HG03520 (cell line): ENCODE measurements at regions not wholly inside any gene's neighbourhood (a gene's known extent, or its start where the extent isn't known, plus 50 kb on each side); places are given as distances from the start of the nearest gene placed in this dataset.

Experiments
- ATAC-seq: cut with Tn5 transposase; IDR thresholded peaks from one replicate; pipeline ENCODE4 v1.9.1; 2021; ENCODE audit warnings: mild to moderate bottlenecking, moderate library complexity; ENCODE audit not compliant: unreplicated experiment

DNA sequence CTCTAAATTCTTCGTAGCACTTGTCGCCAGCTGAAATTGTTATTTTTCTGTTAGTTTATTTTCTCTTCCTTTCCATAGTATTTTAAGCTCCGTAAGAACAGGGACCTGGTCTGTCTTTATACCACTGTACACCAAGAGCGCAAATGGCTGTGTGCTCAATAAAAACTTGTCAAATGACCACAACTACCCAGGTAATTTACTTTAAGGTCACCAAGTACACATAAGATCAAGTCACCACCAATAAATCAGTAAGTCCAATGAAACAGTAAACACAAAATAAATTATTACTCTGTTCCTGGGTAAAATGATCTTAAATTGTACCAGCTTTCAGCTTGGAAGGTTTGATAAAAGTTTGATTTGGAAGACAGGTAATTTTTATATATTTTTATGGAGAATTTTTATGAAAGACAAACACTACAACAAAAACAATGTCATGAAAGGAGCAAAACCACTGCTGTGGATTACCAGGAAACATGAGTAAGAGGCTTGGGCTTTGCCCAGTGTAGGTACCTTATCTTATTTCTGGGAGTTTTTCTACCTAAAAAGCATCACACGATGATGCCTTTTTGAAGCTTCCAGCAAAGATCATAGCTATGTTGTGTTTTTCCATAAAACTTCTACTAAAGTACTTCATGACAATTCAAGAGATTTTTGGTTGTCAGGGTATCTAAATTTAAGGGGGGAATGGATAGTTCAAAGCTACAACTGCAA, 406.8 kb downstream of the SHQ1 start:
- ATAC-seq: no peak

GRCh38 chr3:72440491-72440890, 407.8 kb downstream of the SHQ1 start:
- ATAC-seq: no peak

GRCh38 chr3:72439321-72440183, 408.7 kb downstream of the SHQ1 start:
- ATAC-seq: no peak

GRCh38 chr3:72437661-72438406, 410.4 kb downstream of the SHQ1 start:
- no peak for ATAC-seq

- no peak for ATAC-seq
These were observed 411.2 kb downstream of the SHQ1 start for GRCh38 chr3:72436863-72437592.

- ATAC-seq: no peak
These were observed 413.9 kb downstream of the SHQ1 start for GRCh38 chr3:72434296-72434695.

DNA sequence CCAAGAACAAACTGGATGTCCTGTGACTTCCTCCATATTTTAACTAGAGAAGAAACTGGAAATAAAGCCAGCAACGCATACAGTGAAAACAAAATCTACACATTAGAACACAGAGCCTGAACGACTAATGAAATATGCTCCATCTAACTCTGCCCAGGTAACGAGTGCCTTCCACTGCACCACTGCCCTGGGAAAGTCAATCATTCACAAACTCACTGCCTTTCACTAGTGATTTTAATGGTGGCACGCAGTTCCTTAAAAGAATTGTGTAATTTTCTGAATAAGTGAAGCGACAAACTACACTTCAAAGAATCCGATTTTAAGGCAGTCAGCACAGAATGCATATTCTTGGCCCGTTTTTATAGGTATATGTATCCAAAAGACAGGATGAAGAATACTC, 416.0 kb downstream of the SHQ1 start:
- ATAC-seq: no peak

- no peak for ATAC-seq
These were observed 418.5 kb downstream of the SHQ1 start for GRCh38 chr3:72429589-72430353.

DNA sequence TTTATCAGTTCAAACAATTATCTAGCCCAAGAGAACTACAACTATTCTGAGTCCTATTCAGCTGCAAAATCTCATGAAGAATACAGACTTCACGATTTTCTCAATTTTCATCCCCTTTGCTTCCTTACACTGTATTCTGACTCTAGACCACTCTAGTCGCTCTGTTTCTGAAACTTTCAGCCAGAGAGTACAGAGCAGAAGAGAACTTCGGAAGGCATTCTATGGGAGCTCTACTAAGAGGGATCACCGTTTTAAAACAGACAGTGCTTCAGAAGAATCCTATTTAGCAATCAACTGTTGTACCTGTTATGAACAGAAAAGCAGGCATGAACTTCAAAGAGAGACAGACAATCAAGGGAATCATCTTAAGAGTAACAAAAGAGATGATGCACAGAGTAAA, 419.4 kb downstream of the SHQ1 start:
- ATAC-seq: no peak

DNA sequence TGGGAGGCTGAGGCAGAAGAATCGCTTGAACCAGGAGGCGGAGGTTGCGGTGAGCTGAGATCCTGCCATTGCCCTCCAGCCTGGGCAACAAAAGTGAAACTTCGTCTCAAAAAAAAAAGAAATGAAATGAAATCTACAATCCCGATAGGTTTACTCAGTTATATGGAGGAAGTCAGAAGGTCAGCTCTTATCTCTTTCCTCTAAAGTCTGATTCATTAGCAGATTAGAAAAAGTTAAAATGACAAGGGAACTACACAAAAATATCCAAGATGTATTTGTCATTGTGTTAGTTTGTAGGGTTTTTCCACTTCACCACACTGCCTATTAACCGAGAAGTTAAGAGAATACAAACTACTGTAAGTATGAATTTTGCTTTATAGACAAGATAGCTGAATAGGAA, 420.6 kb downstream of the SHQ1 start:
- ATAC-seq: no peak

GRCh38 chr3:72426618-72427397, 421.4 kb downstream of the SHQ1 start:
- ATAC-seq: peak; percentile 67

DNA sequence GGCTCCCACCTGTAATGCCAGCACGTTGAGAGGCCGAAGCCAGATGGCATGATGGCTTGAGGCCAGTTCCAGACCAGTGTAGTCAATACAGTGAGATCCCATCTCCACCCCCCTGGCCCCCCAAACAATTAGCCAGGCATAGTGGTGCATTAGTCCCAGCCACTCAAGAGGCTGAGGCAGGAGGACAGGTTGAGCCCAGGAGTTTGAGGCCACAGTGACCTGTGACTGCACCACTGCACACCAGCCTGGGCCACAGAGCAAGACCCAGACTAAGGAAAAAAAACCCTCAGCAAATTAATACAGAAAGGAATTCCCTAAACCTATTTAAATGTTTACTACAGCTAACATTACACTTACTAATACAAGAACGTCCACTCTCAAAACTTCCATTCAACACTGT, 424.6 kb downstream of the SHQ1 start:
- ATAC-seq: no peak

DNA sequence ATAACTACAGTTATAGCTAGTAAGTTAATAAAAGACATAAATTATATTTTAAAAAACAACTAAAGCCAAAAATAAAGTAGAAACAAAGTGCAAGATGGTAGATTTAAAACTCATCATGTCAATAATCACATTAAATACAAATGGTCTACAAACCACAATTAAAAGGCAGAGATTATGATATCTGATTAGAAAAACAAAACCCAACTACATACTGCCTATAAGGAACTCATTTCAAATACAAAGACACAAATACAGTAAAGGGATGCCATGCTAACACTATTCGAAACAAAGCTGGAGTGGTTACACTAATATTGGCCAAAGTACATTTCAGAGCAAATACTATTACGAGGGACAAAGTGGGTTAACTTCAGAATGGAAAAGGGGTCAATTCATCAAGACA, 426.5 kb downstream of the SHQ1 start:
- no peak for ATAC-seq

DNA sequence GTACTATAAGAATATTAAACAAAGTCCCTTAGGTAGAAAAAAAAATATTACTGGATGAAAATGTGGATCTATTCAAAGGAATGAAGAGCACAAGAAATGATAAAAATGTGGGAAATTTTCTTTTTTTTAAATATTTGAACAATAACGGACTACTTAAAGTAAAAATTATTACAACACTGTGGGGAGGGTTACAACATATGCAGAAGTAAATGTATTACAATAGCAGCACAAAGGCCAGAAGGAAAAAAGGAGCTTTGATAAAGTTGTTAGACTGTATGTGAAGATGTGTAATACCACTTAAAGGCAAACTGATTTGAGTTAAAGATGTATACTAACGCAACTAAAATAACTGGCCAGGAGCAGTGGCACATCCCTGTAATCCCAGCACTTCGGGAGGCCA, 427.1 kb downstream of the SHQ1 start:
- no peak for ATAC-seq

- ATAC-seq: no peak
These were observed 429.4 kb downstream of the SHQ1 start for GRCh38 chr3:72418856-72419255.

- no peak for ATAC-seq
These were observed 430.0 kb downstream of the SHQ1 start for GRCh38 chr3:72418244-72418643.

GRCh38 chr3:72414481-72415016, 433.7 kb downstream of the SHQ1 start:
- ATAC-seq: no peak

- no peak for ATAC-seq
These were observed 435.0 kb downstream of the SHQ1 start for GRCh38 chr3:72413228-72413627.

DNA sequence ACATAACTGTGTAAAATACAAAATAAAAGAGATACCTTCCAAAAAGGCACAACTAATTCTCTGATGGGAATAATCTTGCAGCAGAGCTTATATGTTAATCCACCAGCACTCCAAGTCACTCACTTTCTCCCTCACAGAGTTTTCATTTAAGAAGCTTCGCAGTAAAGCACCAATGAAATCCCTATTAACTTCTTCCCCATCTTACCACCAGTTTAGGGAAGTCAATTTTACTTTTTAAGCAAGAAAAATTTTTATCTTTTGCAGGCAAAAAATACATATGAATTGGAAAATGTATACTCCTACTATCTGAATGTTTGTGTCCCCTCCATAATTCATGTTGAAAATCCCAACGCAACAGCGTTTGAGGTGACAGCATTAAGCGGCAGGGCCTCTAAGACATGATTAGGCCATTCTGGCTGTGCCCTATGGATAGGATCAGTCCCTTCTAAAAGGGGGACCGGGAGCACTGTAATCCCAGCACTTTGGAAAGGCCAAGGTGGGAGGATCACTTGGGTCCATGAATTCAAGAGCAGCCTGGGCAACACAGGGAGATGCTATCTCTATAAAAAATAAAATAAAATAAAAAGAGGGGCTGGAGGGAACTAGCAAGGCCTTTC, 435.8 kb downstream of the SHQ1 start:
- ATAC-seq: no peak
